Astrocyte (in vitro differentiated cells and primary cell): ENCODE measurements at regions not wholly inside any gene's neighbourhood (a gene's known extent, or its start where the extent isn't known, plus 50 kb on each side); places are given as distances from the start of the nearest gene placed in this dataset.
"Not testable (repeated sequence)": the region's sequence is repeated elsewhere in the genome, so short reads cannot be mapped to it uniquely, and the experiment has no call there.

Experiments used
- DNase-seq: peaks from one replicate; pipeline ENCODE4 v3.0.0-alpha.2; 2010; ENCODE audit warnings: low read depth
- FAIRE-seq: peaks from 2 replicates; lab custom pipeline; 2011; peaks lifted over from hg19 to GRCh38; lab: Jason Lieb, UNC
- H2AFZ ChIP-seq: 2 replicates; pipeline ENCODE4 v1.6.0; 2012; ENCODE audit warnings: low read depth, low read length, inconsistent platforms
- H3K27ac ChIP-seq: 2 replicates; pipeline ENCODE4 v1.5.1; 2011; ENCODE audit warnings: low read depth, low read length, inconsistent platforms
- H3K27me3 ChIP-seq: 2 replicates; pipeline ENCODE4 v1.6.0; 2011; ENCODE audit warnings: low read length, inconsistent platforms; ENCODE audit not compliant: insufficient read depth
- H3K36me3 ChIP-seq: 2 replicates; pipeline ENCODE4 v1.5.1; 2011; ENCODE audit warnings: low read length, inconsistent platforms; ENCODE audit not compliant: insufficient read depth
- H3K4me1 ChIP-seq: 2 replicates; pipeline ENCODE4 v1.5.1; 2011; ENCODE audit warnings: low read length, inconsistent platforms; ENCODE audit not compliant: insufficient read depth
- H3K4me2 ChIP-seq: 2 replicates; pipeline ENCODE4 v1.6.0; 2012; ENCODE audit warnings: low read length, inconsistent platforms
- H3K4me3 ChIP-seq: 2 replicates; pipeline ENCODE4 v1.5.1; 2011; ENCODE audit warnings: low read depth, mild to moderate bottlenecking, low read length, inconsistent platforms; ENCODE audit not compliant: insufficient read depth
- H3K79me2 ChIP-seq: 2 replicates; pipeline ENCODE4 v1.6.0; 2012; ENCODE audit warnings: mild to moderate bottlenecking, low read length, inconsistent platforms; ENCODE audit not compliant: insufficient read depth
- H3K9ac ChIP-seq: 2 replicates; pipeline ENCODE4 v1.6.0; 2012; ENCODE audit warnings: mild to moderate bottlenecking, low read length, inconsistent platforms
- H3K9me3 ChIP-seq: 2 replicates; pipeline ENCODE4 v1.5.1; 2012; ENCODE audit warnings: low read depth, mild to moderate bottlenecking, low read length, inconsistent platforms; ENCODE audit not compliant: insufficient read depth
- H4K20me1 ChIP-seq: 2 replicates; pipeline ENCODE4 v1.6.0; 2012; ENCODE audit warnings: low read length, inconsistent platforms; ENCODE audit not compliant: insufficient read depth
- H3K27ac Mint-ChIP-seq: one replicate; pipeline ENCODE4 v1.8.0; 2021; ENCODE audit warnings: mild to moderate bottlenecking, mixed read lengths; ENCODE audit not compliant: unreplicated experiment
- H3K27me3 Mint-ChIP-seq: one replicate; pipeline ENCODE4 v1.8.0; 2021; ENCODE audit warnings: low read depth, mixed read lengths; ENCODE audit not compliant: unreplicated experiment
- H3K36me3 Mint-ChIP-seq: one replicate; pipeline ENCODE4 v1.8.0; 2021; ENCODE audit warnings: low read depth, mixed read lengths; ENCODE audit not compliant: unreplicated experiment
- H3K4me1 Mint-ChIP-seq: one replicate; pipeline ENCODE4 v1.8.0; 2021; ENCODE audit warnings: low read depth, mixed read lengths; ENCODE audit not compliant: unreplicated experiment
- H3K4me3 Mint-ChIP-seq: one replicate; pipeline ENCODE4 v1.8.0; 2021; ENCODE audit warnings: mild to moderate bottlenecking, moderate library complexity, mixed read lengths; ENCODE audit not compliant: unreplicated experiment
- H3K9me3 Mint-ChIP-seq: one replicate; pipeline ENCODE4 v1.8.0; 2021; ENCODE audit warnings: mild to moderate bottlenecking, mixed read lengths; ENCODE audit not compliant: unreplicated experiment
- CTCF ChIP-seq: IDR thresholded peaks from 2 replicates; pipeline ENCODE4 v1.5.1; 2011; ENCODE audit warnings: low read depth, mild to moderate bottlenecking, inconsistent platforms, low read length, moderate library complexity; ENCODE audit not compliant: insufficient read depth
- EZH2 ChIP-seq: IDR thresholded peaks from 2 replicates; pipeline ENCODE4 v1.6.1; 2012; ENCODE audit warnings: mild to moderate bottlenecking, low read length, inconsistent platforms; ENCODE audit not compliant: insufficient read depth

- no peaks in the 10 kb centered on the region for H3K4me1 Mint-ChIP-seq
- Histone ChIP-seq H3K9me3 (no peaks in the 10 kb centered on the region), H3K27me3 (no peaks in the 10 kb centered on the region), H3K27ac (no peak overlapping the region), H3K9ac (no peak overlapping the region), H3K36me3 (no peaks in the 10 kb centered on the region), H3K4me1 (no peaks in the 10 kb centered on the region), H3K4me3 (no peak overlapping the region), H2AFZ (no peak overlapping the region), H3K79me2 (no peaks in the 10 kb centered on the region), H4K20me1 (no peaks in the 10 kb centered on the region), H3K4me2 (no peak overlapping the region)
- no peak overlapping the region for H3K27ac Mint-ChIP-seq
- no peaks in the 10 kb centered on the region for H3K9me3 Mint-ChIP-seq
- H3K27me3 Mint-ChIP-seq, result no peaks in the 10 kb centered on the region
- FAIRE-seq (no peak), DNase-seq (no peak)
- H3K4me3 Mint-ChIP-seq, result no peak overlapping the region
- TF ChIP-seq EZH2 (no peak), CTCF (no peak)
- no peaks in the 10 kb centered on the region for H3K36me3 Mint-ChIP-seq
Observed at GRCh38 chr4:34972189-34972588, 1272.1 kb downstream of the ARAP2 start.

- H3K27ac ChIP-seq, result no peak overlapping the region
- Mint-ChIP-seq H3K27ac (no peak overlapping the region), H3K4me1 (no peaks in the 10 kb centered on the region), H3K4me3 (no peak overlapping the region), H3K27me3 (no peaks in the 10 kb centered on the region), H3K9me3 (no peaks in the 10 kb centered on the region), H3K36me3 (no peaks in the 10 kb centered on the region)
- FAIRE-seq (no peak), DNase-seq (no peak)
- H3K4me3 ChIP-seq, result no peak overlapping the region
- no peaks in the 10 kb centered on the region for H3K4me1 ChIP-seq
- H3K27me3 ChIP-seq, result no peaks in the 10 kb centered on the region
- no peaks in the 10 kb centered on the region for H4K20me1 ChIP-seq
- TF ChIP-seq EZH2 (no peak), CTCF (no peak)
- H3K4me2 ChIP-seq, result no peak overlapping the region
- H3K36me3 ChIP-seq, result no peaks in the 10 kb centered on the region
- no peaks in the 10 kb centered on the region for H3K79me2 ChIP-seq
- H3K9ac ChIP-seq, result no peak overlapping the region
- H2AFZ ChIP-seq, result no peak overlapping the region
- H3K9me3 ChIP-seq, result no peaks in the 10 kb centered on the region
Observed at GRCh38 chr4:34973650-34974312, 1270.5 kb downstream of the ARAP2 start.

GRCh38 chr4:34974313-34974680 is 1270.0 kb downstream of the ARAP2 start:
- no peaks in the 10 kb centered on the region for H3K27me3 Mint-ChIP-seq
- H3K4me2 ChIP-seq, result no peak overlapping the region
- H2AFZ ChIP-seq, result no peak overlapping the region
- no peak overlapping the region for H3K27ac ChIP-seq
- TF ChIP-seq CTCF (no peak), EZH2 (no peak)
- no peaks in the 10 kb centered on the region for H3K36me3 ChIP-seq
- H3K4me1 Mint-ChIP-seq, result no peaks in the 10 kb centered on the region
- H3K4me3 ChIP-seq, result no peak overlapping the region
- H3K27ac Mint-ChIP-seq, result no peak overlapping the region
- no peaks in the 10 kb centered on the region for H4K20me1 ChIP-seq
- FAIRE-seq (no peak), DNase-seq (no peak)
- H3K4me3 Mint-ChIP-seq, result no peak overlapping the region
- no peaks in the 10 kb centered on the region for H3K4me1 ChIP-seq
- H3K9me3 ChIP-seq, result no peaks in the 10 kb centered on the region
- H3K79me2 ChIP-seq, result no peaks in the 10 kb centered on the region
- no peaks in the 10 kb centered on the region for H3K27me3 ChIP-seq
- no peaks in the 10 kb centered on the region for H3K36me3 Mint-ChIP-seq
- no peak overlapping the region for H3K9ac ChIP-seq
- no peaks in the 10 kb centered on the region for H3K9me3 Mint-ChIP-seq

GRCh38 chr4:35021222-35021621 is 1223.1 kb downstream of the ARAP2 start:
- Histone ChIP-seq H3K4me2 (peak overlapping the region; percentile 69), H3K9ac (peak overlapping the region; percentile 41), H2AFZ (peak overlapping the region; percentile 64), H3K27ac (peak overlapping the region; percentile 55)
- peak; percentile 87 for DNase-seq
- H3K4me1 ChIP-seq, H3K79me2 ChIP-seq, FAIRE-seq, H3K36me3 ChIP-seq, H3K4me3 ChIP-seq, H3K27me3 ChIP-seq, H3K9me3 ChIP-seq, H3K27me3 Mint-ChIP-seq, H3K36me3 Mint-ChIP-seq, H4K20me1 ChIP-seq, H3K9me3 Mint-ChIP-seq: not testable (repeated sequence)
- H3K27ac Mint-ChIP-seq, result peak overlapping the region; percentile 97
- peak overlapping the region; percentile 36 for H3K4me3 Mint-ChIP-seq
- peaks cover 17% of the 10 kb centered on the region for H3K4me1 Mint-ChIP-seq
